Endothelial cell of umbilical vein (primary cell): ENCODE measurements at regions not wholly inside any gene's neighbourhood (a gene's known extent, or its start where the extent isn't known, plus 50 kb on each side); places are given as distances from the start of the nearest gene placed in this dataset.

Source experiments
- BruUV-seq: library from RNA; stranded (reverse); fragments of 400-500 nt; replicated peaks from 2 replicates; lab custom pipeline; 2021; lab: Mats Ljungman, UMichigan
- CTCF ChIA-PET: fragments of 300-600, 350-600 bp; sonication (Branson Sonifier 250); formaldehyde crosslinking; loops from one replicate; lab custom pipeline; 2021; ENCODE audit warnings: antibody characterized with exemption, inconsistent platforms; lab: Charles Lee
- POLR2A ChIA-PET: fragments of 300-600, 350-600 bp; sonication (Branson Sonifier 250); formaldehyde crosslinking; loops from one replicate; lab custom pipeline; 2021; ENCODE audit warnings: antibody characterized with exemption, inconsistent platforms; lab: Charles Lee
- DNase-seq: peaks from one replicate; pipeline ENCODE4 v3.0.0-alpha.2; 2011; ENCODE audit warnings: low read depth, low spot score
- FAIRE-seq: peaks from 2 replicates; lab custom pipeline; 2011; peaks lifted over from hg19 to GRCh38; lab: Jason Lieb, UNC
- H2AFZ ChIP-seq: 2 replicates; pipeline ENCODE4 v1.6.0; 2012; ENCODE audit warnings: low read depth, low read length, control low read depth, inconsistent platforms
- H3K27ac ChIP-seq: 2 replicates; pipeline ENCODE4 v1.5.1; 2011; ENCODE audit warnings: low read depth, mild to moderate bottlenecking, control low read depth, low read length, moderate library complexity; ENCODE audit not compliant: insufficient read depth
- H3K27me3 ChIP-seq, 2 experiments: 2 replicates each; pipeline versions ENCODE4 v1.6.0 to v1.6.1; 2011; ENCODE audit warnings: low read length in 2 of 2, mixed read lengths in 1 of 2; ENCODE audit not compliant: control insufficient read depth in 2 of 2, insufficient read depth in 2 of 2
- H3K36me3 ChIP-seq, 2 experiments: 2 replicates in 1 of 2; 3 replicates in 1 of 2; pipeline ENCODE4 v1.5.1; 2011; ENCODE audit warnings: low read length in 2 of 2, mild to moderate bottlenecking in 1 of 2, moderate library complexity in 1 of 2; ENCODE audit not compliant: control insufficient read depth in 2 of 2, insufficient read depth in 2 of 2; ENCODE audit errors: extremely low read depth in 1 of 2
- H3K4me1 ChIP-seq: 3 replicates; pipeline ENCODE4 v1.5.1; 2011; ENCODE audit warnings: mild to moderate bottlenecking, low read length; ENCODE audit not compliant: control insufficient read depth, insufficient read depth; ENCODE audit errors: extremely low read depth
- H3K4me2 ChIP-seq: 2 replicates; pipeline ENCODE4 v1.6.1; 2011; ENCODE audit warnings: low read length, control low read depth, mixed read lengths; ENCODE audit not compliant: insufficient read depth
- H3K4me3 ChIP-seq, 3 experiments: fragments of 200-600 bp in 1 of 3; sonication (generic), shearing (Covaris generic) in 1 of 3; replicated peaks in 1 of 3; 2 replicates each; pipeline ENCODE4 v1.5.1; 2011 to 2016; ENCODE audit warnings: control low read depth in 3 of 3, low read length in 3 of 3, mild to moderate bottlenecking in 2 of 3, inconsistent platforms in 1 of 3, low read depth in 1 of 3, moderate library complexity in 1 of 3; ENCODE audit not compliant: insufficient read depth in 1 of 3
- H3K79me2 ChIP-seq: 2 replicates; pipeline ENCODE4 v1.6.0; 2012; ENCODE audit warnings: low read length, inconsistent platforms; ENCODE audit not compliant: control insufficient read depth, insufficient read depth
- H3K9ac ChIP-seq: replicated peaks from 2 replicates; pipeline ENCODE3; 2011; ENCODE audit warnings: low read length, control low read depth; ENCODE audit not compliant: insufficient read depth; ENCODE audit errors: extremely low read depth
- H3K9me1 ChIP-seq: replicated peaks from 3 replicates; pipeline ENCODE4 v1.6.0; 2011; ENCODE audit warnings: mild to moderate bottlenecking, low read length; ENCODE audit not compliant: control insufficient read depth, insufficient read depth; ENCODE audit errors: extremely low read depth
- H3K9me3 ChIP-seq: replicated peaks from 2 replicates; pipeline ENCODE4 v1.5.1; 2012; ENCODE audit warnings: low read length, inconsistent platforms; ENCODE audit not compliant: control insufficient read depth, insufficient read depth
- H4K20me1 ChIP-seq: replicated peaks from 2 replicates; pipeline ENCODE3; 2011; ENCODE audit warnings: mild to moderate bottlenecking, low read length; ENCODE audit not compliant: control insufficient read depth, insufficient read depth; ENCODE audit errors: extremely low read depth
- CTCF ChIP-seq, 2 donors: IDR thresholded peaks; 1 replicate in 1 of 2; 2 replicates in 1 of 2; pipeline ENCODE4 v1.5.1; 2011; ENCODE audit warnings: low read length in 2 of 2, mild to moderate bottlenecking in 2 of 2, moderate library complexity in 2 of 2, control low read depth in 1 of 2, inconsistent platforms in 1 of 2, low read depth in 1 of 2; ENCODE audit not compliant: insufficient read depth in 1 of 2; ENCODE audit errors: extremely low read depth in 1 of 2
- EZH2 ChIP-seq: IDR thresholded peaks from 2 replicates; pipeline ENCODE4 v1.6.1; 2012; ENCODE audit warnings: borderline replicate concordance, low read depth, mild to moderate bottlenecking, moderate library complexity, low read length, inconsistent platforms; ENCODE audit not compliant: severe bottlenecking
- FOS ChIP-seq: IDR thresholded peaks from 2 replicates; pipeline ENCODE4 v1.6.1; 2011; ENCODE audit warnings: mild to moderate bottlenecking, low read length, moderate library complexity, borderline replicate concordance; ENCODE audit not compliant: insufficient read depth
- GATA2 ChIP-seq: IDR thresholded peaks from 2 replicates; pipeline ENCODE4 v1.7.0; 2011; ENCODE audit warnings: low read depth, mild to moderate bottlenecking, moderate library complexity, mixed read lengths, low read length; ENCODE audit not compliant: insufficient read length, insufficient read depth
- JUN ChIP-seq: IDR thresholded peaks from 2 replicates; pipeline ENCODE4 v1.6.1; 2011; ENCODE audit warnings: borderline replicate concordance, low read depth; ENCODE audit not compliant: insufficient read length, insufficient read depth
- MAX ChIP-seq: IDR thresholded peaks from 2 replicates; pipeline ENCODE4 v1.6.1; 2011; ENCODE audit not compliant: insufficient read depth, insufficient read length
- MYC ChIP-seq: IDR thresholded peaks from one replicate; pipeline ENCODE4 v1.6.1; 2011; ENCODE audit warnings: mild to moderate bottlenecking, low read depth, low read length
- POLR2A ChIP-seq: IDR thresholded peaks from 2 replicates; pipeline ENCODE4 v1.6.1; 2012; ENCODE audit warnings: low read depth, mild to moderate bottlenecking, control low read depth, low read length
- POLR2AphosphoS5 ChIP-seq: IDR thresholded peaks from 2 replicates; pipeline ENCODE4 v1.6.1; 2012; ENCODE audit warnings: low read depth, mild to moderate bottlenecking, control low read depth, low read length, moderate library complexity; ENCODE audit not compliant: insufficient read depth
- dilution Hi-C: fragments of 300-500 bp; cut with MboI; formaldehyde crosslinking; loops from one replicate; pipeline ENCODE4 v1.15.0; 2019; ENCODE audit warnings: low sequenced_read_pairs; ENCODE audit not compliant: extremely low pct_ligation_motif_present
- intact Hi-C: fragments of 100-400 bp; cut with micrococcal nuclease; formaldehyde crosslinking; loops from one replicate; pipeline ENCODE4 v1.10.0; 2022

DNA sequence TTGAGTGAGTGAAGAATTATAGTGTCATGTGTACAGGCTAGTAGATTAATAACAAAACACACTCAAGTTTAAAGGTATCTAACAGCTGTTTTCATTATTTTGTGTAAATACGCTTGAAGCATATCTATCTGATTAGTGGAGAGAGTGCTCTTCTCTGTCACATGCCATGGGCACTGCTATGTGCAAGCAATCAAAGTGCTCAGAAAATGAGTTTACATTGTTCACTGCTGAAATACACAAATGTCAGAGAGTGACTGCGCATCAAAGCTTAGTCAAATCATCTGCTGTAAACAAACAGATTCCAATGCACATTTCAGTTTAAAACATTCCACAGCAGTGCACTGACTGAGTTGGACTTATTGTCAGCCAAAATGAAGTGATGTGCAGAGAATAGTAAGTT is 423.4 kb downstream of the ZEB2 start:
- POLR2A ChIA-PET: no interaction called here

More for the DNA sequence above, 423.4 kb downstream of the ZEB2 start:
- Histone ChIP-seq H3K4me3 (no peak overlapping the region), H3K9me3 (no peaks in the 10 kb centered on the region), H3K27ac (no peak overlapping the region), H4K20me1 (no peaks in the 10 kb centered on the region), H3K4me2 (no peak overlapping the region), H3K27me3 (no peaks in the 10 kb centered on the region), H2AFZ (no peak overlapping the region), H3K4me1 (peaks cover 14% of the 10 kb centered on the region), H3K9me1 (no peaks in the 10 kb centered on the region), H3K36me3 (no peaks in the 10 kb centered on the region), H3K9ac (no peak overlapping the region), H3K79me2 (no peaks in the 10 kb centered on the region)
- TF ChIP-seq EZH2 (no peak), FOS (no peak), CTCF (IDR thresholded peaks at IDR 0.05; ENCODE audit: extremely low read depth in 1 of 2, insufficient read depth in 1 of 2, low read depth in 1 of 2, low read length in 2 of 2) (no peak), GATA2 (no peak), MYC (no peak), POLR2AphosphoS5 (no peak), JUN (no peak), MAX (no peak), POLR2A (no peak)
- no peak for FAIRE-seq
- intact Hi-C loops: loop anchor here (10.0 kb wide), 1 partner anchor 418 kb away; no protein-coding TSS in a partner anchor
- DNase-seq: no peak
- BruUV-seq: no TSS peak
- CTCF ChIA-PET: no interaction called here
- dilution Hi-C loops: no loop called here
